SKM-1 (cell line): ENCODE measurements at regions not wholly inside any gene's neighbourhood (a gene's known extent, or its start where the extent isn't known, plus 50 kb on each side); places are given as distances from the start of the nearest gene placed in this dataset.
"Not testable (repeated sequence)": the region's sequence is repeated elsewhere in the genome, so short reads cannot be mapped to it uniquely, and the experiment has no call there.

Source experiments
- DNase-seq: peaks from one replicate; lab custom pipeline; 2025; ENCODE audit not compliant: unreplicated experiment; lab: John Stamatoyannopoulos, UW

- DNase-seq, result no peak
These were observed 71.5 kb upstream of the DHX40 start for GRCh38 chr17:59493867-59494266.

DNA sequence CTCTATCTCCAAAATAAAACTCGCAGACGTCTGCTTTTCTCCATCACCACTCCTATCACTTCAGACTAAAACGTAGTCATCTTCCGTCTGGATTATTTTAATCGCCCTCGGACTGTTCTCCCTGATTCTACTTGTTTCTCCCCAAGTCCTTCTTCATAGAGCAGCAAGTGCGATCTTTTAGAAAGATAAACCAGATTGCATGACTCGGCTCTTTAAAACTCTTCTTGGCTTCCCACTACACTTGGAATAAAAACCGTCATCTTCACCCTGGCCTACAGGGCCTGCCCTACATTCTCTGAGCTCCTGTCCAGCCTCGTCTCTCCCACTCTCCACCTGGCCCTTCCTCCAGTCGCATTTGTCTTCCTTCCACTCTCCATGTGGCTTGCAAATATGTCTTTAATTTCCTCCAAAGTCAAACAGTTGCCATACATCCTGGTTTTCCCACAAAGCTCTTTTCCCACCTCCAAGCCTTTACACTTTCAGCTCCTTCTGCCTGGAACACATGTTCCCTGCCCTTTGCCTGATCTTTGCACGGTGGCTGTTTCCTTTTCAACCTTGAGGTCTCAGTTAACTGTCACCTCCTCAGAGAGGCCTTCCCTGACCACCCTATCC, 70.5 kb upstream of the DHX40 start:
- no peak for DNase-seq

DNA sequence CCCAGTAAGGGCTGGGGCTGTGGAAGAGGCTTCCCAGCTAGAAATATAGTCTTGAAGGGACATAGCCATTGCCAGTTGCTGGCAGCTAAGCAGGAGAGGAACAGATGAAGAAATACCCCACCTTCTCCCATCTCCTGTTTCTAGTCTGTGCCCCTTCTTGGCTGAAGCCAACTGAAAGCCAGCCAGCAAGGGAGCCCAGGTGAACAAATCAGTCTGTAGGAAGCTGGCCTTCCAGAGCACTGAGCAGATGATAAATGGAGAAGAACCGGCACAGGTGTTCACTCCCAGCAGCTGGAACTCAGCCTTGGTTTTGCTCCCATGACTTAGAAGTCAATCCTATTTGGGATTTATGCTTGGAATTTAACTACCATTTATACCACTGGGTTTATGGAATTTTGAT, 69.2 kb upstream of the DHX40 start:
- DNase-seq, result no peak

DNA sequence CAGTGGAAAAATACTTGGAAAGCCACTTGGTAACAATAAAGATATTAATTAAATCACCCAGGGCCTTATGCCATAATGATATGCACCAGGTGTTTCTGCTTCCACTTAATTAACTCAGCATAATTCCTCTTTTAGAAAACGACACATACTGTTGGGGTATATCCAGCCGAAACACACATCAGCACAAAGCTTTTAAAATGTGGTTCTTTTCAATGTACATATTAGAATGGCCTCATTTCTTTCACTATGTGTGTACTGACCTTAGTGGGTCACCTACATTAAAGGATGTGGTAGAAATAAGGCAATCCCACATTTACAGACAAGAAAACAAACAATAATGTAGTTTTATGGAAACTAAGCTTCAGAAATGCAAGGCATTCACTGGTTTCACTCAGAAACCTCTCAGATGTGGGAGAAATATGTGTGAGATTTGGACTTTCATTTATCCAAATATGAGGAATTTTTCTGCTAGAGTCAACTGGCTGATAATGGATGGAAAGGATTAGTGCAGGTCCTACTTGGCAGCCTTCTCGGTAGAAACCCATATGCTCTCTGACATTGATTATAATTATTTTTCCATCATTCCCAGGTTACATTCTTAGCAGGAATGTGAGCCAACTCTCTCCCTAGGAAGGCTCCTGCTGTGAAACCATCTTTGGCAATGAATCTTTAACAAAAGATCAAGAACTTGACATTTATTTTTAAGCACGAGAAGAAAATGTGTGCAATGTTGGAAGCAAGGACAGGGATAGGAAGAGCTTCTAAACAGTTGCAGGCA, 66.7 kb upstream of the DHX40 start:
- no peak for DNase-seq

GRCh38 chr17:59500086-59500655, 65.2 kb upstream of the DHX40 start:
- not testable (repeated sequence) for DNase-seq

DNA sequence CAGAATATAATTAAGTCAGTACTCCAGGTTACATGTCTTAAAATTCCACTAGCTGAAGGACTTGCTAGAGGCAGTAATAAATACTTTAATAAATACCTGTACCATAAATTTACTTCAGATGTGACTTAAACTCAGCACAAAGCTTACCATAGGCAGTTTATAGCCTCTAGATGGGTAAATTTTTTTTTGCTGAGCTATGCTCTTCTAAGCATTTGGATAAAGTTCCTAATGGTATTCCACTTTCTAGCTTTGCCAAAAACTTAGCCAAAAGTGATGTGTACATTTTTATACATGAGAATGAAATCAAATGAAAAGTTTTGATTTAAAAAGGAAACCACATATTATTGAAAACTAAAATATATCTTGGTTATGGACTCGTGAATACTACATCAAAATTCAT, 63.7 kb upstream of the DHX40 start:
- no peak for DNase-seq

GRCh38 chr17:59502800-59503199, 62.6 kb upstream of the DHX40 start:
- DNase-seq, result no peak

DNA sequence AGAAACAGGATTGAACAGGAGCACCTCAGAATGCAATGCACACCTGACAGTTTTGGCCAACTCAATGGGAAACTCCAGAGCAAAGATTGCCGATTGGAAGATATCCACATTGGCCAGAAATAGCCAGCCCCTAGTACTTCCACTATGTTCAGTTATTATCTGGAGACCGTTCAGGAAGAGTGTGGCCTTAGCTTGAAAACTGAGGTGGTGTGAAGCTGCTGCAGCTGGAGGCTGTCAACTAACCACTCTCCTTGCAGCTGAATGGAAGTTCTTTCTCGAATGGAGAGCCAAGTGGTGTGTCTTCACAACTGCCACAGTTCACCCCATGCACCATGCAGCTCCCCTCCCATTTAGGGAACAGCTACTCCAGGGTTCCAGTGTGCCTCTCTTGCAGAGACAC, 61.9 kb upstream of the DHX40 start:
- no peak for DNase-seq

DNA sequence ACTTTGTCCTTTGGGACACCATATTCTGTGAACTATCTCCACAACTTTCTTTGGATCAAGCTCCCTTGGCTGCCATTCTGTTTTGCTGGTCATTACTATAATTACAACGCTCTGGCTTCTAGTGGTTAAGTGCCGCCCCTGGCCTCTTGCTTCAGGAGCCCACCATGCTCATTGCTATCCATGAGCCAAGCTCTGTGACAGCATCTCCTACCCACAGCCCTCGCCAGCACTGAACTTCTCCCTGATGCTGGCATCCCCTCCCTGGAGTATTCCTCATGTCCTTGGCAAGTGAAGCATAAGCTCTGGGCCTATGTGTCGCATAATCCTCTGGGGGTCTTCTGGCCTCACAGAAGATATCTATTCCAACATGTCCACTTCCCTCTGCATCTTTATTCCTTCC, 60.6 kb upstream of the DHX40 start:
- no peak for DNase-seq

GRCh38 chr17:59505610-59506276, 59.7 kb upstream of the DHX40 start:
- no peak for DNase-seq

DNA sequence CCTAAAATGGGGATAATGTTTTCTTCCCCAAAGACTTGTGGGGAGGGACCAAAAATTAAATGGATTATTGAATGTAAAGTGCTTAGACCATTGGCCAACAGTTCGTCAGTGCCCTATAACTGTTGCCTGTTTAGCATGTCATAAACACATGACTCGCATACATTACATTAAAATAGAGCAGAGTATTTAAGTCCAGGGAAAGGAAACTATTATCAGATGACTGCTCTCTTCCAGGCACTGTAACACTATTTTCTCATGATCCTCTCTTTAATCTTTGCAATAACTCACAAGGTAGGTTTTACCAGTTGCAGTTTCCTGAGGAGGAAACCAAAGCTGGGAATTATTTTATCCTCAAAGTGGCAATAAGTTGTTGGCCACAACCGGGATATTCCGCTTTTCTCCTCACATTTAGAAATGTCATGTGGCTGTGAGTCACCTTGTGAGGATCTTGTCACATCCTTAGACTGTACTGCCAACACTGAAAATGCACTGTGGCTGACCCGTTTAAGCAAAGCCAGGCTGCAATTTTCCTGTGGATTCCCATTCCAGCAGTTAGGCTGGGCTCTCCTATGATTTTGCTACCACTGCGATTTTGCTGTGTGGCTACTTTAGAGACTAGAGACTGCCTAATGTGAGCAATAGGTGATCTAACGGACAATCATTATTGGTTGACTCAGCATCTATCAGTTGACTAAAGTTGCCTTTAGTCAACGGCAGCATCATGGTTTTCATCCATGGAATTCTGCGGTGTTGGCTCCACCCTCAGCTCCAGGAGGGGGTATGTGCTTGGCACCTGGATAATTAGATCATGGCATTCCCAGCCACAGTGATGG, 58.3 kb upstream of the DHX40 start:
- no peak for DNase-seq

- no peak for DNase-seq
These were observed 56.3 kb upstream of the DHX40 start for GRCh38 chr17:59508999-59509625.

- no peak for DNase-seq
These were observed 54.8 kb upstream of the DHX40 start for GRCh38 chr17:59510611-59511010.

DNA sequence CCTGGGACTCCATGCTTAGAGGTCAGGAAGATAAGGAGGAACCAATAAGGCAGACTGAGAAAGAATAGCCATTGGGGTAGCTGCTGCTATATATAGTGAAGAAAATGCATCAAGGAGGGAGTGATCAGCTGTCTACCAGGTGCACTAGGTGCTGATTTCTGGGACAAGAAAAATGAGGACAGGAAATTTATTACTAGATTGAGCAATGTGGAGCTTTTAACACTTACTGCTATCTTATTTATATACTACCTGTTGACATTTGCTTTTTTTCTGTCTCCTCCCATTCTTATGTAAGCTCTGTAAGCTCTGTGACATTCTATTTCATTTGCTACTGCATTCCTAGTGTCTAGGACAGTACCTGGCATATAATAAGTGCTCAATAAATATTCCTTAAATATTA, 53.7 kb upstream of the DHX40 start:
- DNase-seq, result no peak

- DNase-seq, result no peak
These were observed 52.5 kb upstream of the DHX40 start for GRCh38 chr17:59512844-59513385.

DNA sequence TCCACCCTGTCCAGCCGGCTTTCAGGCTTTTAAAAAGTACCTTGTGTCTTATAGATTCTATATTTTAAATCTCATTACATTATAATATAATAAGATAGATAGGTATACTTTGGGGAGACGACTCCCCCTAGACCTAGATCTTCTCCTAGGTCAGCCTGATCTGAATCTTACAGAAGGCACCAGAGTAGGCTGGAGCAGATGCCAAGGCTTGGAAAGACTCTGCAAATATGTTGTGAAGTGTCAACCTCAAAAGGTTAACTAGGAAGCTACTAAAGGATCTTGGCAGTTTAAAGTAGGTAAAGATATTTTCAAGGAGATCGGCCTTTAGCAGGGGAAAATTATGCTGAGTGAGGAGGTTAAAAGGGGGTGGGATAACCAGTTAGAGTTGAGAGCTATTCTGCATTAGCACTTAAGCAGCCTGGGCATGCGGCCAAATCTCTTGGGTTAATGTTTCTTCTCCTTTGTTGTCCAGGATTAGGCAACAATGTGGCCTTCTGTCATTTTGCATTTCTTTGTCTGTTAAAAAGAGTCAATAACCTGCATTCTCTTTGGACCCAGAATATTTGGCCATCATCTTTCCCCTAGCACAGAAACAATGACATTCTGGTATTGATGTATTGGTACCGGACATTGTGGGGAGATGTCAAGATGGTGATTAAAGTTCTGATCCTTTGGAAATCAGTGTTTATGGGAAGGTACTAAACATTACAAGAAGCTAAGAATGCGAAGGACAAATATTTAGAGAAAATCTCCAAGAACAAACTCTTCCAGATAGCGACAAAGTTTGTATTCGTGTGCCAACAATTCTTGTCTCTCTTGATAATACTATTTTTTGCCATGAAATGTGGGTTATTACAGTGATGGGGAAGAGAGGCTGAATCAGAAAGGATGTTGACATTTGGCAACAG, 51.2 kb upstream of the DHX40 start:
- DNase-seq, result peak; percentile 70
